ENCODE measurements at regions not wholly inside any gene's neighbourhood (a gene's known extent, or its start where the extent isn't known, plus 50 kb on each side); places are given as distances from the start of the nearest gene placed in this dataset.

DNA sequence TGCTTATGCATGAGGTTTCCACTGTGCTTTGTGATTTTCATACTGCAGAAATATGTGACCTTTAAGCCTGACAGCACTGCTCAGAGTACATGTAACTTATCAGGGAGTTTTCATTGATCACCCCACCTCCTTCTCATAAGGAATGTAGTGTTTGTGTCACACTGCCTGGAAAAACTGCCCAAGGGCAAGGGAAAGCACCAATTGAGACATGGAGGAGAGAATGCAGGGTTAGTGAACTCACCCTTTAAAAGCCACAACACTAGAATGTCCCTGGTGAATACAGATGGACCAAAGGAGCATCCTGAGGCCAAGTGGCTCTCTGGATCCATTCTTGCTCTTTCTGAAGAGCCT is 147.2 kb upstream of the SPATS2L start:
- TF ChIP-seq, protein P1, sequence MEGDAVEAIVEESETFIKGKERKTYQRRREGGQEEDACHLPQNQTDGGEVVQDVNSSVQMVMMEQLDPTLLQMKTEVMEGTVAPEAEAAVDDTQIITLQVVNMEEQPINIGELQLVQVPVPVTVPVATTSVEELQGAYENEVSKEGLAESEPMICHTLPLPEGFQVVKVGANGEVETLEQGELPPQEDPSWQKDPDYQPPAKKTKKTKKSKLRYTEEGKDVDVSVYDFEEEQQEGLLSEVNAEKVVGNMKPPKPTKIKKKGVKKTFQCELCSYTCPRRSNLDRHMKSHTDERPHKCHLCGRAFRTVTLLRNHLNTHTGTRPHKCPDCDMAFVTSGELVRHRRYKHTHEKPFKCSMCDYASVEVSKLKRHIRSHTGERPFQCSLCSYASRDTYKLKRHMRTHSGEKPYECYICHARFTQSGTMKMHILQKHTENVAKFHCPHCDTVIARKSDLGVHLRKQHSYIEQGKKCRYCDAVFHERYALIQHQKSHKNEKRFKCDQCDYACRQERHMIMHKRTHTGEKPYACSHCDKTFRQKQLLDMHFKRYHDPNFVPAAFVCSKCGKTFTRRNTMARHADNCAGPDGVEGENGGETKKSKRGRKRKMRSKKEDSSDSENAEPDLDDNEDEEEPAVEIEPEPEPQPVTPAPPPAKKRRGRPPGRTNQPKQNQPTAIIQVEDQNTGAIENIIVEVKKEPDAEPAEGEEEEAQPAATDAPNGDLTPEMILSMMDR (IDR thresholded peaks at IDR 0.05), result no peak
- no peak for TF ChIP-seq EZH2 (IDR thresholded peaks at IDR 0.05)
